Uterus (tissue), 3 donors: ENCODE measurements at regions not wholly inside any gene's neighbourhood (a gene's known extent, or its start where the extent isn't known, plus 50 kb on each side); places are given as distances from the start of the nearest gene placed in this dataset.

Experiments used
- DNase-seq, 2 donors: peaks; one replicate each; pipeline ENCODE4 v3.0.0-alpha.2; 2019 to 2020
- H3K27ac ChIP-seq, 2 donors: fragments of 200-600 bp; sonication (generic); 1 replicate in 1 of 2; 2 replicates in 1 of 2; pipeline ENCODE4 v1.5.1; 2016 to 2018
- H3K27me3 ChIP-seq, 2 donors: fragments of 200-600 bp; sonication (generic); one replicate each; pipeline ENCODE4 v1.5.1; 2018 to 2019; ENCODE audit warnings: control low read depth in 1 of 2
- H3K36me3 ChIP-seq, 2 donors: fragments of 200-600 bp; sonication (generic); one replicate each; pipeline ENCODE4 v1.5.1; 2019; ENCODE audit warnings: control low read depth in 1 of 2
- H3K4me1 ChIP-seq, 2 donors: fragments of 200-600 bp; sonication (generic); one replicate each; pipeline ENCODE4 v1.5.1; 2018 to 2019; ENCODE audit warnings: control low read depth in 1 of 2
- H3K4me3 ChIP-seq, 2 donors: fragments of 200-600 bp; sonication (generic); 1 replicate in 1 of 2; 2 replicates in 1 of 2; pipeline ENCODE4 v1.5.1; 2018 to 2019; ENCODE audit warnings: mild to moderate bottlenecking in 1 of 2
- H3K9me3 ChIP-seq, 2 donors: fragments of 200-600 bp; sonication (generic); one replicate each; pipeline ENCODE4 v1.5.1; 2019; ENCODE audit warnings: control low read depth in 1 of 2
- CTCF ChIP-seq, 4 experiments: fragments of 200-600 bp in 2 of 4; fragments of 450-650 bp in 2 of 4; sonication (generic) in 2 of 4; IDR thresholded peaks; one replicate each; pipeline ENCODE4 v1.5.1; 2016 to 2019; ENCODE audit warnings: antibody characterized with exemption in 4 of 4, mild to moderate bottlenecking in 2 of 4, moderate library complexity in 1 of 4
- POLR2A ChIP-seq, 2 donors: fragments of 450-650 bp; IDR thresholded peaks; one replicate each; pipeline ENCODE4 v1.6.1; 2016; ENCODE audit warnings: antibody characterized with exemption in 2 of 2, mild to moderate bottlenecking in 1 of 2, moderate library complexity in 1 of 2
- intact Hi-C: fragments of 100-400 bp; cut with DNase I; formaldehyde crosslinking; loops from one replicate; pipeline ENCODE4 v1.15.1; 2023; ENCODE audit warnings: low total_unique reads
- donor health status: DM: yes; HTN: yes; CAD: no.

GRCh38 chr6:137311940-137312339 lies 92.8 kb upstream of the IFNGR1 start:
- intact Hi-C loops, result loop anchor here (5.0 kb wide), 1 partner anchor 220 kb away; no protein-coding TSS in a partner anchor
- H3K4me1 ChIP-seq, result no peaks in the 10 kb centered on the region
- H3K9me3 ChIP-seq, result no peaks in the 10 kb centered on the region
- no peak overlapping the region for H3K4me3 ChIP-seq
- TF ChIP-seq CTCF (IDR thresholded peaks at IDR 0.05) (no peak), POLR2A (IDR thresholded peaks at IDR 0.05) (no peak)
- no peaks in the 10 kb centered on the region for H3K27me3 ChIP-seq
- H3K27ac ChIP-seq, result no peak overlapping the region
- no peak for DNase-seq
- H3K36me3 ChIP-seq, result no peaks in the 10 kb centered on the region

DNA sequence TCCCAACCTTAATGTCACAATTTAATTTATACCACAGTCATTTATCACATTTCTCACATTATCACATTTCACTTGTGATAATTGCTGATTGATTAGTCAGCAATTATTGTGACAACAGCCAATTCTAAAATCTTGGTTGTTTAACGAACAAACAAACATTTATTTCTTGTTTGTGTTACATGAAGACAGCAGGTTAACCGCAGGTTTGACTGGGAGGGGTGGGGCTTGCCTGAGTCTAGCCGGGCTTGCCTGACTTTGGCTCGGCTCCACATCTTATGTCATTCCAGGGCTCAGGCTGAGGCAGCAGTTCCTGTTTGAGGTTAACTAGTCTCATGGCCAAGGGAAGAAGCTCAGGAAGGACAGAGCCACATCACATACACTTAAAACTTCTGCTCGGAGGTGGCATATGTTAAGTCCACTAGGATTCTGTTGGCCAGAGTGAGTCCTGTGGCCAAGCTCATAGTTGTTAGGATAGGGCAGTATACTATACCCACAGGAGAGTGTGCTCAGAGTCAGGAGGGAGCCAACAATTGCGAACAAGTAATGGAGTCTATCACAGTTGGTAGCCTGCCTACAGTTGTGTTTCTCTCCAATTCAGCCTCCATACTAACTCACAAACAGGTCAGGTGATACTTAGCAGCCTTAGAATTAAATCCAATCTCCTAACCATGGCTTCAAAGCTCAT lies 90.0 kb upstream of the IFNGR1 start:
- TF ChIP-seq CTCF (IDR thresholded peaks at IDR 0.05) (no peak), POLR2A (IDR thresholded peaks at IDR 0.05) (no peak)
- Histone ChIP-seq H3K9me3 (no peaks in the 10 kb centered on the region), H3K27ac (no peak overlapping the region), H3K36me3 (no peaks in the 10 kb centered on the region), H3K4me3 (no peak overlapping the region), H3K27me3 (no peaks in the 10 kb centered on the region), H3K4me1 (no peaks in the 10 kb centered on the region)
- peak; percentile 29 to 31 for DNase-seq
- intact Hi-C loops, result no loop called here

DNA sequence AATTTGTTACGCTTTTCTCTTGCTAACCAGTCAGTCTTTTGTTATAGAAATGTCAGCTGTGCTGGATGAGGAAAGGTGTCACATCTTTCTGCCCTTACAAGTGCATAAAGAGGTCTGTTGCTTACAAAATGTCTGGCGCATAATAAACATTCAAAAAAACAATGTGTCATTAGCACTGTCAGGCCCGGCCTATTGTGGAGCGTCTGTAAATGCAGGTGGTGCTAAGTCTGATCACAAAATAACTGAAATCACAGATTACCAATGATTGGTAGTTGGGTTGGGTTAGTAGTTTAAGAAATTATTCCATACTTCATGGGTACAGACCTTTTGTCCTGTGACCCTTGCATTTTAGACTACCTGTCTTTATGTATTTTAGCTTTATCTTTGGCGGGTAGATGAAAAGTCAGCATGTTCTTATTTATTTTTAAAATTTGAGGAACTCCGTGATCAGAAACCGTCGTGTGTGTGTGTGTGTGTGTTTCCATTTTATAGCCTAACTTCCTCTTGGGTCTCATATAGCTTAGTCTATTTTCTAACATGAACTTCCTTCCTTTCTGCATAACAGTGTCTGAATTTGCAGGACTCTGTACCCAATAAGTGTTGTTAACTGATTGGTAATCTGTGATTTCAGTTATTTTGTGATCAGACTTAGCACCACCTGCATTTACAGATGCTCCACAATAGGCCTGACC lies 88.1 kb upstream of the IFNGR1 start:
- TF ChIP-seq POLR2A (IDR thresholded peaks at IDR 0.05) (no peak), CTCF (IDR thresholded peaks at IDR 0.05) (no peak)
- H3K27me3 ChIP-seq, result no peaks in the 10 kb centered on the region
- H3K36me3 ChIP-seq, result no peaks in the 10 kb centered on the region
- DNase-seq, result no peak
- no peaks in the 10 kb centered on the region for H3K9me3 ChIP-seq
- H3K4me1 ChIP-seq, result no peaks in the 10 kb centered on the region
- H3K27ac ChIP-seq, result no peak overlapping the region
- H3K4me3 ChIP-seq, result no peak overlapping the region
- intact Hi-C loops, result no loop called here

DNA sequence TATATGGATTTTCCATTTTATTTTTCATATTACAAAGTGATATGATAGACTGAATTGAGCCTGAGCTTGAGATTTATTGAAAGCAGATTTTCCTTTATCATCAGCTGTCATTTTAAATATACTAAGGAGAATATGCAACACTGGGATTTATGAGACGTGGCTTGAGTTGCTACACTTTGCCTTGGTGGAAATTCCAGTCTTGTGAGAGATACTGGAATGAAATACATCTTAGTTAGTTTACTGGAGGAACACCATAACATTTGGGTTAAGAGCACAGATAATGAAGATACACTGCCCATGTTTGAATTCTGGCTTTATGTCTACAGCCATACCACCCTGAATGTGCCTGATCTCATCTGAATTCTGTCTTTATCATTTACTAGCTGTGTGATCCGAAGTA lies 86.5 kb upstream of the IFNGR1 start:
- intact Hi-C loops, result no loop called here

More for the DNA sequence above, 86.5 kb upstream of the IFNGR1 start:
- Histone ChIP-seq H3K27ac (no peak overlapping the region), H3K4me3 (no peak overlapping the region), H3K27me3 (no peaks in the 10 kb centered on the region), H3K4me1 (no peaks in the 10 kb centered on the region), H3K9me3 (no peaks in the 10 kb centered on the region), H3K36me3 (no peaks in the 10 kb centered on the region)
- DNase-seq, result no peak
- TF ChIP-seq POLR2A (IDR thresholded peaks at IDR 0.05), result no peak
- no peak for TF ChIP-seq CTCF (IDR thresholded peaks at IDR 0.05)
